ENCODE measurements at regions not wholly inside any gene's neighbourhood (a gene's known extent, or its start where the extent isn't known, plus 50 kb on each side); places are given as distances from the start of the nearest gene placed in this dataset.

DNA sequence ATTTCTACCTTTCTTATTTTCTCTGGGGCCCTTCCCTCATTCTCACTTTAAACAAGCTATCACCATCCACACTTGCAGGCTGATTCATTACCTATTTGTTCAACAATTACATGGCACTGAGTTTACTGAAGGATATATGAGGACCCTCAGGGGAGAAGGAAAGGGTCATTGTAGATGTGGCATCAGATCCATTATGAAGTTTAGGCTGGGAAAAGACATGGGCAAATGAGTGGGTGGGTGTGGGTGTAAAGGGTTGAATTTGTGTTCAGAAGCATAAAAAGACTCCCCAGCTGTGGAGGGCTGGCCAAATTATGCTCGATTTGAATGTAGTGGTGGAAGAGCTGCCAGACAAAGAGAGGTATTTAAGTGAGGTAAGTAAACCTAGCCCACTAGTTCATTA is 55.9 kb upstream of the MTAP start:
- TF ChIP-seq, protein P1, sequence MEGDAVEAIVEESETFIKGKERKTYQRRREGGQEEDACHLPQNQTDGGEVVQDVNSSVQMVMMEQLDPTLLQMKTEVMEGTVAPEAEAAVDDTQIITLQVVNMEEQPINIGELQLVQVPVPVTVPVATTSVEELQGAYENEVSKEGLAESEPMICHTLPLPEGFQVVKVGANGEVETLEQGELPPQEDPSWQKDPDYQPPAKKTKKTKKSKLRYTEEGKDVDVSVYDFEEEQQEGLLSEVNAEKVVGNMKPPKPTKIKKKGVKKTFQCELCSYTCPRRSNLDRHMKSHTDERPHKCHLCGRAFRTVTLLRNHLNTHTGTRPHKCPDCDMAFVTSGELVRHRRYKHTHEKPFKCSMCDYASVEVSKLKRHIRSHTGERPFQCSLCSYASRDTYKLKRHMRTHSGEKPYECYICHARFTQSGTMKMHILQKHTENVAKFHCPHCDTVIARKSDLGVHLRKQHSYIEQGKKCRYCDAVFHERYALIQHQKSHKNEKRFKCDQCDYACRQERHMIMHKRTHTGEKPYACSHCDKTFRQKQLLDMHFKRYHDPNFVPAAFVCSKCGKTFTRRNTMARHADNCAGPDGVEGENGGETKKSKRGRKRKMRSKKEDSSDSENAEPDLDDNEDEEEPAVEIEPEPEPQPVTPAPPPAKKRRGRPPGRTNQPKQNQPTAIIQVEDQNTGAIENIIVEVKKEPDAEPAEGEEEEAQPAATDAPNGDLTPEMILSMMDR (IDR thresholded peaks at IDR 0.05; ENCODE audit: insufficient read depth, low read length, missing control alignments): no peak
- CTCF ChIA-PET: interaction anchor here (0.9 to 1.4 kb wide), 3 partner anchors 13 to 312 kb away, joined by 3 read pairs; no protein-coding TSS in a partner anchor
- H3K4me3 ChIP-seq (ENCODE audit: low read depth, low read length): no peak overlapping the region
- no peak for DNase-seq (ENCODE audit: low read depth, low spot score)
- POLR2A ChIA-PET: no interaction called here

DNA sequence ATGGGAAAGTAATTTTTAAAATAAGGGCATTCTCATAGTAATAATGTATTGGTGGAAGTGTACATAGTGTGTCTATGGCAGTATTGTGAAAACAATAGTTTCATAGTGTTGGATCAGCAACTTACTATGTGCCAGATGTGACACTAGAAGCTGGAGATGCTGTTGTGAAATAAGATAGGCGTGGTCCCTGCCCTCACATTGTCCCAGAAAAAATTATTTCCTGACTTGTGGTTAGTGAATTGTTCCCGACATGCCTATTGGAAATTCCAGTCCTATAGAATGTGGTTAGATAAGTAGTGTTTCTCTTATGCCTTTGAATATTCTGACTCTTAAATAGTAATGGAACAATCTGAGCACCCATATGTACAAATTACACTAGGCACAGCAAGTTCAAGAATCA is 55.3 kb upstream of the MTAP start:
- DNase-seq (ENCODE audit: low read depth, low spot score): no peak
- ChIA-PET CTCF (interaction anchor here (0.9 to 1.4 kb wide), 2 partner anchors 12 to 313 kb away, joined by 3 read pairs; no protein-coding TSS in a partner anchor), POLR2A (interaction anchor here (0.6 kb wide), 1 partner anchor 18 kb away, joined by 4 read pairs; no protein-coding TSS in a partner anchor)
- TF ChIP-seq, protein P1 (IDR thresholded peaks at IDR 0.05; ENCODE audit: insufficient read depth, low read length, missing control alignments): no peak
- H3K4me3 ChIP-seq (ENCODE audit: low read depth, low read length): no peak overlapping the region

DNA sequence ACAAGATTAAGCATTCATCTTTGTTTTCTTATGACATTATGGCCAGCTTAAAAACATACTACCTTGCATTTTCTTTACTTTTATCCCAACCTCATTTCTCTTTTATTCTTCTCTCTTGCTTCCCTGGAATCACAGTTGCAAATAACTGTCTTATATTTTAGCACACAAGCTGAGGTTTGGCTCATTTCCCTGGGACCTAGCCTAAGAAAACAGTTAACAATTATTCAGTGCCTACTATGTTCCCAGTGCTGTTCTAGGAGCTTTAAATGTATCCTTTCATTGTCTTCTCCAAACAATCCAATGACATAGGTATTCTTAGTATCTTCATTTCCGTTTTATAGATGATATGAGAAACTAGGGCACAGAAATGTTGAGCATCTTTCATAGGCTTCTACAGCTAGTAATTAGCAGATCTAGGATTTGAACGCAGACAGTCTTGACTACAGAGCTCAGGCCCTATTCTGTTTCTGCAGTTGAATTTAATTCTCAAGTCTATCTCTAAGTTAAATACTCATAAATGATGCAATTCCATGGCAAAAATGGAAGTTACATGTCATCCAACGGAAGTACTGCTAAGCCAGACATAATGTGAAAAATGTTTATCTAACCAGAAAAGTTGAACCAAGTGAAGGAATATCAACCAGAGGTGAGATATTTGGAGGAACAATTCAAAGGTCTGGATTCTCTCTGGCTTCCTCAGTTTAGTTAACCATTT is 52.3 kb upstream of the MTAP start:
- ChIA-PET CTCF (interaction anchor here (0.8 to 1.6 kb wide), 4 partner anchors 9 to 258 kb away, joined by 3 to 4 read pairs (median 3); no protein-coding TSS in a partner anchor), POLR2A (no interaction called here)
- DNase-seq (ENCODE audit: low read depth, low spot score): no peak
- TF ChIP-seq, protein P1 (IDR thresholded peaks at IDR 0.05; ENCODE audit: insufficient read depth, low read length, missing control alignments): no peak
- H3K4me3 ChIP-seq (ENCODE audit: low read depth, low read length): no peak overlapping the region

DNA sequence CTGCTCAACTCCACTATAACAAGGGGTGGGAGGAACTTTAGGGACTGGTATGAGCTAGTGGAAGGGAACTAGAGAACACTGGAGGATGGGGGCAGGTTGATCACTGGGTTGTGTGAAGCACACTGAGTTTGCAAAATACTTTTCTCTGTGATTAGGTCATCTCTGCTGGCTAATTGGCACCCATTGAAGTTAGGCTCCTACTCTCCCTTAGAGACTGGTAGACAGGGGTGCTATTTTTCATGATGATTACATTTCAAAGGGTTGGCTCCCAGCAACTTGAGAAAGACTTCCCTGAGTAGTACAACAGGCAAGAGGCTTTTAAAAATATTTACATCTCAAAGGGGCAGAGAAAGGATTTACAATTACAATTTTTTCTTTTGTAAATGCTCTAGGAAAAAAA is 50.4 kb upstream of the MTAP start:
- no peak overlapping the region for H3K4me3 ChIP-seq (ENCODE audit: low read depth, low read length)
- no peak for DNase-seq (ENCODE audit: low read depth, low spot score)
- ChIA-PET CTCF (interaction anchor here (1.6 kb wide), 2 partner anchors 11 kb away, joined by 3 to 4 read pairs; no protein-coding TSS in a partner anchor), POLR2A (no interaction called here)
- TF ChIP-seq, protein P1 (IDR thresholded peaks at IDR 0.05; ENCODE audit: insufficient read depth, low read length, missing control alignments): no peak

Measured in AG04449 (cell line).